ENCODE measurements at regions not wholly inside any gene's neighbourhood (a gene's known extent, or its start where the extent isn't known, plus 50 kb on each side); places are given as distances from the start of the nearest gene placed in this dataset.
A peak's percentile ranks its signal among the peaks of the same experiment; 100 is the strongest.

- Histone ChIP-seq H3K4me2 (ENCODE audit: low read length) (no peak overlapping the region), H3K27ac (ENCODE audit: low read depth, low read length, poor library complexity, severe bottlenecking) (no peak overlapping the region), H3K36me3 (ENCODE audit: insufficient read depth, low read length) (no peaks in the 10 kb centered on the region), H3K9me2 (ENCODE audit: insufficient read depth, low read length) (no peaks in the 10 kb centered on the region), H3K79me2 (ENCODE audit: insufficient read depth, low read depth, low read length) (no peaks in the 10 kb centered on the region), H3K4me3 (ENCODE audit: low read depth, low read length, poor library complexity, severe bottlenecking) (no peak overlapping the region), H4K20me1 (ENCODE audit: insufficient read depth, low read length) (no peaks in the 10 kb centered on the region), H3K4me1 (ENCODE audit: insufficient read depth, low read length, poor library complexity, severe bottlenecking) (no peaks in the 10 kb centered on the region), H2AFZ (ENCODE audit: low read length) (no peak overlapping the region), H3K9me3 (ENCODE audit: low read length) (peaks cover 8% of the 10 kb centered on the region; the same call in 1 of the 2 replicates)
- CTCF ChIA-PET (ENCODE audit: unreplicated experiment) = no interaction called here
- intact Hi-C loops (cut with micrococcal nuclease; ENCODE audit: unreplicated experiment) = no loop called here
- peak; percentile 4 for DNase-seq (ENCODE audit: low spot score)
- POLR2A ChIA-PET = no interaction called here
- no TSS peak for BruUV-seq (replicated peaks)
- TF ChIP-seq, protein P1, sequence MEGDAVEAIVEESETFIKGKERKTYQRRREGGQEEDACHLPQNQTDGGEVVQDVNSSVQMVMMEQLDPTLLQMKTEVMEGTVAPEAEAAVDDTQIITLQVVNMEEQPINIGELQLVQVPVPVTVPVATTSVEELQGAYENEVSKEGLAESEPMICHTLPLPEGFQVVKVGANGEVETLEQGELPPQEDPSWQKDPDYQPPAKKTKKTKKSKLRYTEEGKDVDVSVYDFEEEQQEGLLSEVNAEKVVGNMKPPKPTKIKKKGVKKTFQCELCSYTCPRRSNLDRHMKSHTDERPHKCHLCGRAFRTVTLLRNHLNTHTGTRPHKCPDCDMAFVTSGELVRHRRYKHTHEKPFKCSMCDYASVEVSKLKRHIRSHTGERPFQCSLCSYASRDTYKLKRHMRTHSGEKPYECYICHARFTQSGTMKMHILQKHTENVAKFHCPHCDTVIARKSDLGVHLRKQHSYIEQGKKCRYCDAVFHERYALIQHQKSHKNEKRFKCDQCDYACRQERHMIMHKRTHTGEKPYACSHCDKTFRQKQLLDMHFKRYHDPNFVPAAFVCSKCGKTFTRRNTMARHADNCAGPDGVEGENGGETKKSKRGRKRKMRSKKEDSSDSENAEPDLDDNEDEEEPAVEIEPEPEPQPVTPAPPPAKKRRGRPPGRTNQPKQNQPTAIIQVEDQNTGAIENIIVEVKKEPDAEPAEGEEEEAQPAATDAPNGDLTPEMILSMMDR (conservative IDR thresholded peaks at IDR 0.05; ENCODE audit: low read length) = no peak
- TF ChIP-seq EZH2phosphoT487 (IDR thresholded peaks at IDR 0.05; ENCODE audit: borderline replicate concordance, low read depth, low read length) = no peak
Measured at GRCh38 chr1:60965280-60965854, 117.0 kb upstream of the NFIA start.

DNA sequence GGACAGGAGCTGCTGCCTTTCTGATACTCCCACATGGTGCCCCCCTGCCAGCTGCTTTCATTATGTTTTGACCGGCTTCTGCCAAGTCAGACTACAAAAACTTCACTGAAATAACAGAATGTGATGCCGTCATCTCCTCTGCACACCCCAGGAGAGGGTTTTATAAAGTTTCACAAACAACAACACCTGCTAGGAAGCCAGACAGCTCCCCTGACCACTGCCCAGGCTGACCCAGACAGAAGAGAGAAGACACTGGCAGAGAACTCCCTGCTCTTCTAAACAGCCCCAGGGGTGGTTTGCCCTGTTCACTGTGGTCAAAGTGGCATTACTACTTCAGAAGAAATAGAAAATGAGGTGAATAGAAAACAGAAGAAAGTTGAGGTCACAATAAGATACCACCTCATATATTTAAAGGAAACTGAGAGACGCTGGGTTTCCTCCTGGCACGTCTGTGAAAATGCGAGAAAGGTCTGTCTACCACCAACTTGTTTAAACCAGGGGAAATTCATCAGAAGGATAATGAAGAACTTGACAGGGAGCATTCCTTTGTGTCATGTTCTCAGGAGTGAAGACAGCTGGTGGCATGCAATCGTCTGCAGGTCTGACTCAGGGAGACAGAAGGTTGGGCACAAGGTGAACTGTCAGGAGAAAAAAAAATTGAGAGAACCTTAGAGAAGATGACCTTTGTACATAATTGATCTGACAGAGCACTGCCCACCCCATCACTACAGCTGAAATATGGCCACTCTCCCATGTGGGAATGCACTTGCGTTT lies 119.0 kb upstream of the NFIA start:
- Histone ChIP-seq H3K79me2 (ENCODE audit: insufficient read depth, low read depth, low read length) (no peaks in the 10 kb centered on the region), H2AFZ (ENCODE audit: low read length) (no peak overlapping the region), H3K9me2 (ENCODE audit: insufficient read depth, low read length) (no peaks in the 10 kb centered on the region), H3K36me3 (ENCODE audit: insufficient read depth, low read length) (no peaks in the 10 kb centered on the region), H4K20me1 (ENCODE audit: insufficient read depth, low read length) (no peaks in the 10 kb centered on the region), H3K27ac (ENCODE audit: low read depth, low read length, poor library complexity, severe bottlenecking) (no peak overlapping the region), H3K4me1 (ENCODE audit: insufficient read depth, low read length, poor library complexity, severe bottlenecking) (no peaks in the 10 kb centered on the region), H3K9me3 (ENCODE audit: low read length) (peaks cover 8% of the 10 kb centered on the region; the same call in 1 of the 2 replicates), H3K4me3 (ENCODE audit: low read depth, low read length, poor library complexity, severe bottlenecking) (no peak overlapping the region), H3K4me2 (ENCODE audit: low read length) (no peak overlapping the region)
- TF ChIP-seq, protein P1 (conservative IDR thresholded peaks at IDR 0.05; ENCODE audit: low read length) = no peak
- TF ChIP-seq EZH2phosphoT487 (IDR thresholded peaks at IDR 0.05; ENCODE audit: borderline replicate concordance, low read depth, low read length) = no peak
- no peak for DNase-seq (ENCODE audit: low spot score)
- no TSS peak for BruUV-seq (replicated peaks)
- ChIA-PET CTCF (ENCODE audit: unreplicated experiment) (no interaction called here), POLR2A (interaction anchor here (0.5 to 1.1 kb wide), 2 partner anchors 117 to 516 kb away, joined by 4 to 5 read pairs; no protein-coding TSS in a partner anchor)
- intact Hi-C loops (cut with micrococcal nuclease; ENCODE audit: unreplicated experiment) = no loop called here

DNA sequence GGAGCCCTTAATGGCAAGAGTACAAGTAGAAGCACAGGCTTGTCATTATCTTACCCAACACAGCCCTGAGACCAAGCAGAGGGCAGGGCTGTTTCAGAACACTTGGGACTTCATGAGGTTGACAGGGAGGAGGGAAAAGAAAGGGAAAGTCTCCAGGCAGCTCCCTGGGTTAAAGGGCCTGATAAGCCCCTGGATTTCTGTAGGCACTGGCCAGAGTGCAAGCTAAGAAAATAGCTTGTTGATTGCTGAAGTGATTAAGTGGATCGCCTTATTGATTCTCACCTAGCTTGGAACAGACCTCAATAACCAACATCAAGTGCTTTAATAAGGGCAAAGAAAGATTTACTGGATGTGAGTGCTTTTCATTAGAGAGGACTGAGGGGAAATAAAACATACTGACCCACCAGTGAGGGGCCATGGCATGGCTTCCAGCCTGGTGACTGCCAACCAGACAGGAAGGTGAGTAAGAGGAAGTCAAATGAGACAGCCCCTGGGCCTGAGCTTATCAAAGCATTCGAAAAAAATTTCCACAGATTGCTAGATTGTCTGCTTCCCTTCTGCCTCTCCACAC lies 121.4 kb upstream of the NFIA start:
- Histone ChIP-seq H3K79me2 (ENCODE audit: insufficient read depth, low read depth, low read length) (no peaks in the 10 kb centered on the region), H3K4me1 (ENCODE audit: insufficient read depth, low read length, poor library complexity, severe bottlenecking) (no peaks in the 10 kb centered on the region), H3K9me2 (ENCODE audit: insufficient read depth, low read length) (no peaks in the 10 kb centered on the region), H3K4me2 (ENCODE audit: low read length) (no peak overlapping the region), H3K4me3 (ENCODE audit: low read depth, low read length, poor library complexity, severe bottlenecking) (no peak overlapping the region), H3K9me3 (ENCODE audit: low read length) (peaks cover 8% of the 10 kb centered on the region; the same call in 1 of the 2 replicates), H3K36me3 (ENCODE audit: insufficient read depth, low read length) (no peaks in the 10 kb centered on the region), H4K20me1 (ENCODE audit: insufficient read depth, low read length) (no peaks in the 10 kb centered on the region), H3K27ac (ENCODE audit: low read depth, low read length, poor library complexity, severe bottlenecking) (no peak overlapping the region), H2AFZ (ENCODE audit: low read length) (no peak overlapping the region)
- CTCF ChIA-PET (ENCODE audit: unreplicated experiment) = no interaction called here
- TF ChIP-seq, protein P1 (conservative IDR thresholded peaks at IDR 0.05; ENCODE audit: low read length) = no peak
- TF ChIP-seq EZH2phosphoT487 (IDR thresholded peaks at IDR 0.05; ENCODE audit: borderline replicate concordance, low read depth, low read length) = no peak
- BruUV-seq (replicated peaks) = no TSS peak
- POLR2A ChIA-PET = no interaction called here
- intact Hi-C loops (cut with micrococcal nuclease; ENCODE audit: unreplicated experiment) = no loop called here
- no peak for DNase-seq (ENCODE audit: low spot score)

Measured in OCI-LY7 (cell line).